SKM-1 treated with dmso at 0.1 percent for 144 hours (cell line): ENCODE measurements at regions not wholly inside any gene's neighbourhood (a gene's known extent, or its start where the extent isn't known, plus 50 kb on each side); places are given as distances from the start of the nearest gene placed in this dataset.
"Not testable (repeated sequence)": the region's sequence is repeated elsewhere in the genome, so short reads cannot be mapped to it uniquely, and the experiment has no call there.

Source experiments
- DNase-seq: peaks from one replicate; lab custom pipeline; 2025; ENCODE audit not compliant: unreplicated experiment; lab: John Stamatoyannopoulos, UW

- DNase-seq = no peak
These were observed 65.6 kb downstream of the IFI44 start for GRCh38 chr1:78715181-78715661.

GRCh38 chr1:78716186-78716585 is 66.6 kb downstream of the IFI44 start:
- no peak for DNase-seq

GRCh38 chr1:78718566-78718965 is 68.9 kb downstream of the IFI44 start:
- DNase-seq = no peak

- no peak for DNase-seq
These were observed 71.5 kb downstream of the IFI44 start for GRCh38 chr1:78721136-78721535.

- DNase-seq = no peak
These were observed 72.5 kb downstream of the IFI44 start for GRCh38 chr1:78722105-78722504.

- DNase-seq = no peak
These were observed 72.9 kb downstream of the IFI44 start for GRCh38 chr1:78722521-78722920.

GRCh38 chr1:78722947-78723346 is 73.3 kb downstream of the IFI44 start:
- no peak for DNase-seq

- DNase-seq = no peak
These were observed 77.1 kb downstream of the IFI44 start for GRCh38 chr1:78726686-78727085.

GRCh38 chr1:78728359-78728758 is 78.7 kb downstream of the IFI44 start:
- DNase-seq = no peak

- DNase-seq = no peak
These were observed 80.4 kb downstream of the IFI44 start for GRCh38 chr1:78730054-78730453.

- no peak for DNase-seq
These were observed 82.0 kb downstream of the IFI44 start for GRCh38 chr1:78731674-78732073.

GRCh38 chr1:78737241-78737640 is 87.6 kb downstream of the IFI44 start:
- DNase-seq = no peak

- no peak for DNase-seq
These were observed 94.0 kb downstream of the IFI44 start for GRCh38 chr1:78743626-78744025.

GRCh38 chr1:78745111-78745510 is 95.5 kb downstream of the IFI44 start:
- no peak for DNase-seq

GRCh38 chr1:78753679-78754078 is 104.0 kb downstream of the IFI44 start:
- not testable (repeated sequence) for DNase-seq

- no peak for DNase-seq
These were observed 106.4 kb downstream of the IFI44 start for GRCh38 chr1:78755986-78756385.

- DNase-seq = no peak
These were observed 108.9 kb downstream of the IFI44 start for GRCh38 chr1:78758506-78758905.

GRCh38 chr1:78759881-78760280 is 110.2 kb downstream of the IFI44 start:
- DNase-seq = no peak

- no peak for DNase-seq
These were observed 111.2 kb downstream of the IFI44 start for GRCh38 chr1:78760858-78761257.

GRCh38 chr1:78762113-78762512 is 112.5 kb downstream of the IFI44 start:
- DNase-seq = no peak

GRCh38 chr1:78765489-78765888 is 115.9 kb downstream of the IFI44 start:
- DNase-seq = no peak

- no peak for DNase-seq
These were observed 130.2 kb downstream of the IFI44 start for GRCh38 chr1:78779831-78780230.

- DNase-seq = no peak
These were observed 137.9 kb downstream of the IFI44 start for GRCh38 chr1:78787544-78787943.

- DNase-seq = no peak
These were observed 140.5 kb downstream of the IFI44 start for GRCh38 chr1:78790174-78790573.
